GM19035 (cell line): ENCODE measurements at regions not wholly inside any gene's neighbourhood (a gene's known extent, or its start where the extent isn't known, plus 50 kb on each side); places are given as distances from the start of the nearest gene placed in this dataset.
"Not testable (repeated sequence)": the region's sequence is repeated elsewhere in the genome, so short reads cannot be mapped to it uniquely, and the experiment has no call there.

Experiments
- ATAC-seq: cut with Tn5 transposase; IDR thresholded peaks from one replicate; pipeline ENCODE4 v1.9.1; 2021; ENCODE audit not compliant: unreplicated experiment

DNA sequence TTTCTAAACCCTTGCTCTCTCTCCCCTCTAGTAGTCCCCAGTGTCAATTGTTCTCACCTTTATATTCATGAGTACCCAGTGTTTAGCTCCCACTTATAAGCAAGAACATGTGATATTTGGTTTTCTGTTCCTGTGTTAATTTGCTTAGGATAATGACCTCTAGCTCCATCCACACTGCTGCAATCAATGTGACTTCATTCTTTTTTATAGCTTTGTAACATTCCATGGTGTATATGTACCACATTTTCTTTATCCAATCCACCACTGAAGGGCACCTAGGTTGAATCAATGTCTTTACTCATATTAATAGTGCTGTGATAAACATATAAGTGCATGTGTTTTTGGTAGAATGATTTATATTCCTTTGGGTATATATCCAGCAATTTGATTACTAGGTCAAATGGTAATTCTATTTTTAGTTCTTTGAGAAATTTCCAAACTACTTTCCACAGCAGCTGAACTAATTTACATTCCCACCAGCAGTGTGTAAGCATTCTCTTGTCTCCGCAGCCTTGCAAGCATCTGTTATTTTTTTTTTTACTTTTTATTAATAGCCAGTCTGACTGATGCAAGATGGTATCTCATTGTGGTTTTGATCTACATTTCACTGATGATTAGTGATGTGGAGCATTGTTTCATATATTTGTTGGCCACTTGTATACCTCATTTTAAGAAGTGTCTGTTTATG lies 277.8 kb downstream of the LTN1 start:
- ATAC-seq: no peak

DNA sequence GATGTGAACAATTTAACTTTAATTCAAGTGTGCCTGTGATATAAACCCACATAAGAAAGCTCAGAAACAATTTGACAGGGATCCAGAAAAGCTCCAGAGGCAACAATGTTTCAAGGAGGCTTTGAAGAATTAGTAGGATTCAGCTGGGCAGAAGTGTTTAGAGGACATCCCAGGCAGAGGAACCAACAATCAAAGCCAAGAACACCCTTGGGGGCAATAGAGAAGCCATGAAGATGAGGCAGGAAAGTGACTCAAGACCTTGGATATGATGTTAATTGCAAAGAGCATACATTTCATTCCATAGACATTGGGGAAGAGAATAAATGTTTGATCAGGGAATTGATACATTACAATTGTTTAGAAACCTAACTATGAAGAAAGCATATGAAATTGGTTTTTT lies 280.3 kb downstream of the LTN1 start:
- ATAC-seq: no peak

DNA sequence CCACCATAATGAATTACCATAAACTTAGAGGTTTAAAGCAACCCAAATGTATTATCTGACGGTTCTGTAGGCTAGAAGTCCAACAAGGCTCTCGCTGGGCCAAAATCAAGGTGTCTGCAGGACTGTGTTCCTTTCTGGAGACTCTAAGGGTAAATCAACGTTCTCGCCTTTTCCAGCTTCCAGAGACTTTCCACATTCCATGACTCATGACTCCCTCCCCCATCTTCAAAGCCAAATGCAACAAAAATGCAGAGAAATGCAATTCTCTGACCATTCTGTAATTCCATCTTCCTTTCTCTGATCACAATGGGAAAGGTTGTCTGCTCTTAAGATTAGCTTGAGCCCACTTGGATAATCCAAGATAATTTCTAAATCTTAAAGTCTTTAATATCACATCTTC lies 287.1 kb downstream of the LTN1 start:
- ATAC-seq: no peak

DNA sequence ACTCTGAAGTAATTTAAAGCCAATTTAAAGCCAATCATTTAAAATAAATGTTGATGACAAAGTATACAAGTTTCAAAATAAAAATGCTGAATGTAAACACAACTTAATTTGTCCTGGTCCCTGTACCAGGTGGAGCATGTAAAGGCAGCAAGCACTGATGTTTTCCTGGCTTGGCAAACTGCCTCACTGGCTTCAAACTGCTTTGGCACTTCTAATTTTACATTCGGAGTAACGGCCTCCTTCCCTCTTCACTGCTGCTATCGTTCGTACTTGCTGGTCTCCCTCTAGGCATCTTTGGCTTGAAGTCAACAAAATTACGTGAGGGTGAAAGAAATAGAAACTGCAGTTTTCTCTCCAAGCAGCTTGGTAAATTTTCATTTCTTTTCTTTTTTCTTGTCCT lies 287.9 kb downstream of the LTN1 start:
- no peak for ATAC-seq

DNA sequence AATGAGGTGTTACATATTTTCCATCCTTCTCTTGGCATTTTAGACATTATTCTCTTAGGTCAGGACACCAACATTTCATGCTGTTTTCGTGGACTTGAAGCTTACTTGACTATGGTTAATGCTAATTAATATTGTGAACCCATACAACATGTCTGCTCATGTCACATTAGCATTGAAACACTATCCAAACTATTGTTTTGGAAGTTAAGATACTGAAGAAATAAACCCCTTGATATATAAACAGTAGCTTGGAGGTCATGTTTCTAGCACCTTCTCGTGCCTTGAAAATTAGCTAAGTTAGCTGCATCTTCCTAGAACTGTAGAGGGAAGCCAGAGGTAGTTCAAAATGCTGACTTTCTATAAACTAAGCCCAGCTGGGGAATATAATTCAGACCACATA lies 288.8 kb downstream of the LTN1 start:
- ATAC-seq: no peak

DNA sequence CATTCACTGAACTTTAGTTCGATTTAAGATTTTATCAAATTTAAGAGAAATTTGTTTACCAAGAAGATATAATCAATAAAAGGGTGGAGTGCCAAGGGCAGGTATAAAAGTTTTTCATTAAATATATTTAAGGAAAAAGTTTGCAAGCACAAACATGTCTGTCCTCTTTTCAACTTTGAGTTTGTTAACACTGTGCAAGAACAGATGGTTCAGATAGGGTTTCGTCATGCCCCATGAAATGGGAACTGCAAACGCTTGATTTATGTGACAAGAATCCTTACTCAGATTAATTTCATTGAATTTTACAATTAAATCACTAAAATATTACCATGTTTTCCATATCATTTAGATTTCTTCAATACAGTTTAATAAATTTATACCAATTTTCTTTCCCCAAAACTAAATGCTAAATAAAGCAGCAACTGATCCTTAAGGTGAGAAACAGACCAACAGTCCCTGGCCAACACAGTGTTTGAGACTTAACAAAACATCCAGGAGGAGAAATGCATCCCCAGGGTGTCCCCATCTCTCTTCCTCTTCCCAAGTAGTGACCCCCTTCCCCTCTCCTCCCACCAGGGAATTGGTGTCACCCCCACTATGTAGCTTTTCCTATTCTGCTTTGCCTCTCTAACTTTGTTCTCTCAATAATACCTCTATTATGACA lies 292.9 kb downstream of the LTN1 start:
- ATAC-seq: no peak

DNA sequence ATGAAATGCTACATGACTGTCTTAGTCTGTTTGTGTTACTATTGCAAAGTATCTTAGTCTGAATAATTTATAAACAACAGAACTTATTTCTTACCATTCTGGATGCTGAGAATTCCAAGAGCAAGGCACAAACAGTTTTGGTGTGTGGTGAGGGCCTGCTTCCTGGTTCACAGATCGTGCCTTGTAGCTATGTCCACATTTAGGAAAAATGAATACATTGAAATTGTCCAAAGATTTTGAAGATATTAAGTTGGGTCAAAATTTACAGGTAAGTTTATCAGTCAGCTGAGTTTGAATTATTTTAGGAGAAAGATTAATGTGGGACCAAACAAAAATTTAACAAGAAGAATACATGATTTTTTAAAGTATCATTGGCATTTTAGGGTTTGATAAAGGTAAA lies 293.5 kb downstream of the LTN1 start:
- no peak for ATAC-seq

DNA sequence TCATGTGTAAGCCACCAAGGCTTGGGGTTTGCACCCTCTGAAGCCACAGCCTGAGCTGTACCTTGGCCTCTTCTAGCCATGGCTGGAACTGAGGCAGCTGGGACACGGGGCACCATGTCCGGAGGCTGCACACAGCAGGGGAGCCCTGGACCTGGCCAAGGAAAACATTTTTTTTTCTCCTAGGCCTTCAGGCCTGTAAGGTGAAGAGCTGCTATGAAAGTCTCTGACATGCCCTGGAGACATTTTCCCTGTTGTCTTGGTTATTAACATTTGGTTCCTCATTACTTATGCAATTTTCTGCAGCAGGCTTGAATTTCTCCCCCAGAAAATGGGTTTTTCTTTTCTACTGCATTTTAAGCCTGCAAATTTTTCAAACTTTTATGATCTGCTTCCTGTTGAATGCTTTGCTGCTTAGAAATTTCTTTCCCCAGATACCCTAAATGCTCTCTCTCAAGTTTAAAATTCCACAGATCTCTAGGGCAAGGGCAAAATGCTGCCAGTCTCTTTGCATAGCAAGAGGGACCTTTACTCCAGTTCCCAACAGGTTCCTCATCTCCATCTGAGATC lies 295.8 kb downstream of the LTN1 start:
- no peak for ATAC-seq

DNA sequence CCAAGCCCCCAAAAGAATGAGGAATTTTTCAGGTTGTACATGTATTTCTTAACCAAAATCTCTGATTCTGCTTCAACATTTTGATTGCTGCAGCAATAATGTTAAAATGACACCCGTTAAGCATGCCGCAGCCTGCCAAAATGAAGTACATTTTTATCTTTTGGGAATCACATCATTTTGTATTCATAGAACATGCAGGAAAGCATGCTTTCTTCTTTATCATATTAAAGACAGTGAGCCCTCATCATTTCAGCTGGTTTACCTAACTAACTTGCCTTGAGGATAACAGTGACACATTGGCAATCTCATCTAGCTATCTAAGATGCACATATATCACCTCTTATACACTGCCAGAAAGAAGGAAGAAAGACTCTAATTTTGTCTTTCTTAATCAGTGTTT lies 299.2 kb downstream of the LTN1 start:
- ATAC-seq: no peak

DNA sequence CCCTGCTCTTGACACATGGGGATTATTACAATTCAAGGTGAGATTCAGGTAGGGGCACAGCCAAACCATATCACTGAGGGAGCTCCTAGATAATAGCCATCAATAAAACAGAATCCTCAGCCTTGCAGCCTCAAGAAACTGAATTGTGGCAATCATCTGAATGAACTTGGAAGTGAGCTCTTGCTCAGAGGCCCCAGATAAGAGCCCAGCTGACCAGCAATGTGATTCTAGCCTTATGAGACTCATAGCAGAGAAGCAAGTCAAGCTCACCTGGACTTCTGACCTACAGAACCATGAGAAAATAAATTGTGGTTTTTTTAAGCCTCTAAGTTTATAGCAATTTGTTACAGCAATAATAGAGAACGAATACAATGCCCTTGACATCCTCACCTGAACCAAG lies 302.5 kb downstream of the LTN1 start:
- ATAC-seq: no peak

DNA sequence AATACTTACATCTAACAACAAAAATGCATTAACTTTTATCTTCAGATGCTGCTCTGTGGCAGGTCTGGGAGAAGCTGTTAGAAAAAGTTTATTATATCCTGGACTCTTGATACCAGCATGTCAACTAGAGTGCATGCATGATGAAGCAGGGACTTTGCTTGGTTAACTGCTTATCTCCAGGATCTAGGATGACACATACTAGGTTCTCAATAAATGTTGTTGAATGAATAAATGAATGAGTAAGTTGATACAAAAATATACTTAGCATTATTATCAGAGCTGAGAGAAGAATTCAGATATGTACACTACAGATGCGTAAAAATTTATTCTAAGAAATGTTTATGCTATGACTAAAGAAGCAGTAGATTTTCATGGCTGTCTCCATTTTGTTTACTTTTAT lies 304.3 kb downstream of the LTN1 start:
- no peak for ATAC-seq

DNA sequence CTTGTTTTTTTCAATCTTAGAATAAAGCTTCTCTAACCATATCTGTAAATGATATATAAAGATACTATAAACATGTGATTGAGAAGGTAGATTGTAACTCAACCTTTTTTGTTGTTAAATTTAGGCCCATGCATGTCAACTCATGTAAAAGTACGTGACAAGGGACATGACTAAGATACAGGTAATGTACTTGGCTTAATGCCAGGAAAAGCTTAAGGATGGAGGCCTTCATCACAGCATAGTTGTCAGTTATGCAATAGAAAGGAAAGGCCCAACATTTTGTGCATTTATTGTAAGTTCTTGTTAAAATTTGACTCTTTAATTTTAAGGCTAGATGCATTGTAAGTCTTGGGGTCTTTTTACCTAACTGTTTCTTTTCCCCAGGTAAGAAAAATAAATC lies 305.1 kb downstream of the LTN1 start:
- no peak for ATAC-seq

DNA sequence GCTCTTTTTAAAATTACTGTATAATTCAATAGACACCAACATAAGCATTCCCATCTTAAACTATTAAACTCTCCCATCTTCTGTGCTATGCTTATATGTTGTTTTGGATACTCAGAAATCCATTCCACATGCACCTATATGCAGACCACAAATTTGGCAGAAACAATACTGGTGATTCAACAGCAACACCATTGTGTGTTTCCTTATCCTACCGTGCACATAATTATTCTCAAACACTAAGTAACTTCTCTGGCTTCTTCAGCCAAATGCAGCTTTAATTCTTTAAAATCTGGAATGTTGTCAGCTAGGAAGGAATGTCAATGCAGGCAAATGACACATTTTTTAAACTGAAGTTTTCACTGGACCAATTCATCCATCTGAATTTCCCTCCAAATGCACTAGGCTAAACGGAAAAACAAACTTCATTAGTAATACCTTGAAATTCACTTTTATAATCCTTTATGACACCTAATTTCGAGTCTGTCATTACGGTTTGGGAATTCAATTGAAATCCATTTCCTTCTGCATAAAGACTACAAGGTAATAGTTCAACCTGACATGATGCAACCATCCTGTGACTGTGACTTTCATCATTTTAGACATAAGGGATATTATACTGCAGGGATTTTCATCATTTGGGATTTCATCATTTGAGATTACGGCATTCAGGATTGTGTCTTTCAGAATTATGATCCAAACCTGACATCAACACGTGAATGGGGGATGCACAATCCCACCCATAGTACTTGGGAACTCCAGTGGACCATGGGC lies 308.5 kb downstream of the LTN1 start:
- no peak for ATAC-seq

DNA sequence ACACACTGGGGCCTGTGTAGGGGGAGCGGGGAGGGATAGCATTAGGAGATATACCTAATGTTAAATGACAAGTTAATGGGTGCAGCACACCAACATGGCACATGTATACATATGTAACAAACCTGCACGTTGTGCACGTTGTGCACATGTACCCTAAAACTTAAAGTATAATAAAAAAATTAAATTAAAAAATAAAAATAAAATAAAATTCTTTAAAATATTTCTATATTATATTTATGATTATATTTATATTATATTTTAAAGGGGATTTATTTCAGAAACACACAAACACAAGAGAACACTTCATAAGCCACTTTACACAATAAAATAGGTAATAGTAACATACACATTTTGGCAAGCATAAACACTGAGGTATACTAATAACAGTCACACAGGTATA lies 309.8 kb downstream of the LTN1 start:
- not testable (repeated sequence) for ATAC-seq

DNA sequence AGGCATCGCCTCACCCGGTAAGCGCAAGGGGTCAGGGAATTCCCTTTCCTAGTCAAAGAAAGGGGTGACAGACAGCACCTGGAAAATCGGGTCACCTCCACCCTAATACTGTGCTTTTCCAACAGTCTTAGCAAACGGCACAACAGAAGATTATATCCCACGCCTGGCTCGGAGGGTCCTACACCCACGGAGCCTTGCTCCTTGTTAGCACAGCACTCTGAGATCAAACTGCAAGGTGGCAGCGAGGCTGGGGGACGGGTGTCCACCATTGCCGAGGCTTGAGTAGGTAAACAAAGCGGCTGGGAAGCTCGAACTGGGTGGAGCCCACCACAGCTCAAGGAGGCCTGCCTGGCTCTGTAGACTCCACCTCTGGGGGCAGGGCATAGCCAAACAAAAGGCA lies 315.6 kb downstream of the LTN1 start:
- ATAC-seq: not testable (repeated sequence)

DNA sequence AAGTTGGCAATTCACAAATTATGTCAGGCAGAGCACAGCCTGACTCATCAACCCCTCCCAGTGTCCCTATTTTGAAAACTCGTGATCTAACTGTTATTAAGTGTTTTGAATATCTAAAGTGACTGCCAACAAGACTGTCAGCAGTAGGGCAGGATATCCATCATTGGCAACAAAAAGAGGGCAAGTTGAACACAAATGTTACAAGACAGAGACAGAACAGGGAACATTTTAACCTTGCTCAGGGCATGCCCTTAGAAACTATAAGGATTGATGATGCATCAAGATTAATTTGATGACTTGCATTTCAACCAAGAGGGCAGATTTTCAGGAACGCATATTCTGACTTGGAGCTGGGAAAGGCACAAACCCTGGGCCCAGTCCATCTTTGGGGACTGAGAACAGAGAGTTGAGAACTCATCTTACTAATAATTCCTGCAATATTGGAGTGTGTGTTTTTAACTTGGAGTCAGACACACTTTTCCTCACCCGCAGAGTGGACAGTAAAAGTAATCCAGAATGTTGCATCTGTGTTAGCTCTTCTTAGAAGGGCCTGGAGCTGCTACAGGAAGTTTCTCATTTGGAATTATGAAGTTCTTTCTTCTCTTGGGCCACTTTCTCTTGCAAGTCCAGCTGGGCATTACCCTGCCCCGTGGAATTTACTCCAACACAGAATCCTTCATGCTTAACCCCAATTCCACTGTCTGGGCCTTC lies 317.2 kb downstream of the LTN1 start:
- ATAC-seq: no peak

DNA sequence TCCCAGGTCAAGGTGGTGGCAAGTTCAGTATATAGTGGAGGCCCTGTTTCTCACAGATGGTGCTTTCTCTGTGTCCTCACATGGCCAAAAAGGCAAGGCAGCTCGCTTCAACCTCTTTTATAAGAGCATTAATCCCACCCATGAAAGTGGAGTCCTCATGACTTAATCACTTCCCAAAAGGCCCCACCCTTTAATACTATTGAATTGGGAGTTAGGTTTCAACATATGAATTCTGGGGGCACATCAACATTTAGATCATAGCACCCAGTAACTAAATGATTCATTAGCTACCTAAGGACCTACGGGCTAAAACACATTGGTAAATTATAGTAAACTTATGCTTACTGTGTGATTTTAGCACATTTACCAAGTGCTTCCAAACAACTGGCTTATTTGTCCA lies 317.9 kb downstream of the LTN1 start:
- no peak for ATAC-seq

DNA sequence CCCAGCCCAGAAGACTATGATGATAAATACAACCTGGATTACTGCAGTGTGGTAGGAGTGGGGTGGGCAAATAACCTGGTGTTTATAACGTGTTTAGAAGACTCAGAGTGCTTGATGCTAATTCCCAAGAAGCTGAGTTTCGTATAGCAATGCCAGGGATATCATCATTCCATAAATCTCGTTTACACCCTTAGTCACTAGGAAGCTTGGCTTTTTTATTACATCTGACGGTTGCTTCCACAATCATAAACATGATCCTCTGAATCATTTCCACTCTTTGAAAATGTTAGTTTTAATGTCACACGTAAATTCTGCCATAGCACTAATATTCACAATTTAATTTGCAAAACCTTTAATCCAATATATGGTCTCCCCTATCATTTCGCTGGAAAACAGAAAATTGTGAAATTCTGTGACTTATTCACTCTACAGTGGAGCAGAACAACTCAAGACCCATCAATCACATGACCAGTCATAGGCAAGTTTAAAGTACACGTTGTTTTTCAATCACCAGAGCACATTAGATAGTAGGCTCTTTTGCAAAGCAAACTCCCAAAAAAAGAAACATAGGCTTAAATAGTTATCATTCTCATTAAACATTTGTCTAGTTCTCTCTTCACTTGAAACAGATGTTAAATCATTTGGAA lies 321.0 kb downstream of the LTN1 start:
- no peak for ATAC-seq

DNA sequence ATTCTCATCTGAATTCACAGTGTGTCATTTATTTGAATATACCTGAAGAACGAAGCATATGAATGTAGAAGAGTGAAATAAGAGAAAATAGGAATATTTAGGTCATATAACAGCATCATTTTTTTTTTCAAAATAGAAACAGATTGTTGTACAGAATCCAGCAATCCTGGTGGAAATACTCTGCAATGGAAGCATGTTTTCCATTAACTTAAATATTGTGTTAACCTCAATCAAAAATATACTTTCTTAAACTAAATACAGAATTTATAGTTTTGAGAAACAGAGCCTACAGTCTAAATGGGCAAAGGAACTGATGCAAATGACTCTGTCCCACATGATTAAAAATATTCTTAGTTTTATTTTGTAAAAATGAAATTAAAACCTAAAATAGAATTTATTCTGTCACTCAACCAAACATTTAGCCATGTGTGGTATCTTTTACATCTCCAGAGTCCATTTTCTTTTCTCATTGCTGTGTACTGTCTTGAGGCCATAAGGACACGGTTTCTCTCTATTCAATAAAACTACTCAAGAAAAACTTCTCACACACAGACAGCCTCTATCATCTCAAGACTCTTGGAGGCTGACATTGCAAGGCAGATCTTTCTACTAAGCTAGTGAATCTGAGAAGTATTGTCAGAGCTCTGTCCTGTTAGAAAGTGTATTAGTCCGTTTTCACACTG lies 322.6 kb downstream of the LTN1 start:
- ATAC-seq: no peak

DNA sequence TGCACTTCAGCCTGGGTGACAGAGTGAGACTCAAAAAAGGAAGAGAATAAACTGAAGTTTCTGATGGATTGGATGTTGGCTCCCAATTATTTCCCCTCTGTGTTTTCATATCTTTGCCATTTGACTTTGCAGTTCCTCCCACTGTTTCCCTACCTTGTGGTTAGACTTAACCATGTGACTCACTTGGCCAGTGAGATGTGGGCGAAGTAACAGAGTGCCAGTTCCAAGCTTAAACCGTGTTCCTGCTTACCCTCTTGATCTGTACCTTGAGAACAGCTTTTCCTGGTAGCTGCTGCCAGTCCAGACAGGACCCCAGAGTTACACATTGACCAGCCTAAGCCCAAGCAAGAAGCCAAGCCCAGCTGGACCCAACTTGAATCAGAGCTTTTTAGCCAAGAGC lies 323.4 kb downstream of the LTN1 start:
- ATAC-seq: no peak
